AG20443 (cell line): ENCODE measurements at regions not wholly inside any gene's neighbourhood (a gene's known extent, or its start where the extent isn't known, plus 50 kb on each side); places are given as distances from the start of the nearest gene placed in this dataset.

Source experiments
- DNase-seq: peaks from one replicate; pipeline ENCODE4 v3.0.0; 2012; ENCODE audit warnings: low spot score, mixed read lengths

GRCh38 chr13:89827552-89827951, 1519.9 kb upstream of the MIR17HG start:
- DNase-seq, result no peak

DNA sequence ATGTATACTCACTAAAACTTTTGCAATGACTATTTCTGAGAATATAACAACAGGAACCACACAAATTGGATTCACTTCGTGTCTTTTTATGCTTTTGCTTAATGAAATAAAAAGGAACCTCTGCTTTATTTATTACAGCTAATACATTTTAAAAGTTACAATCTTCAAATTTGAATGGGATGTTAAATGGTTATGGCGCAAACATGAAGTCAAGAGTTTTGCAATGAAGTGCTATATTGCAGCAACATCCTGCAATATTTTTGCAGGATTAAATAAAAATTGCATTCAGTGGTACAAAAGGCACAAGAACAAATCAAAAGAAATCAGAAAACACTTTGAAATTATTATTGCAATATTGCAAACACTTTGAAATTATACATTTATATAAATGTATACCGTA, 1519.0 kb upstream of the MIR17HG start:
- no peak for DNase-seq

- no peak for DNase-seq
These were observed 1516.3 kb upstream of the MIR17HG start for GRCh38 chr13:89831157-89831556.

DNA sequence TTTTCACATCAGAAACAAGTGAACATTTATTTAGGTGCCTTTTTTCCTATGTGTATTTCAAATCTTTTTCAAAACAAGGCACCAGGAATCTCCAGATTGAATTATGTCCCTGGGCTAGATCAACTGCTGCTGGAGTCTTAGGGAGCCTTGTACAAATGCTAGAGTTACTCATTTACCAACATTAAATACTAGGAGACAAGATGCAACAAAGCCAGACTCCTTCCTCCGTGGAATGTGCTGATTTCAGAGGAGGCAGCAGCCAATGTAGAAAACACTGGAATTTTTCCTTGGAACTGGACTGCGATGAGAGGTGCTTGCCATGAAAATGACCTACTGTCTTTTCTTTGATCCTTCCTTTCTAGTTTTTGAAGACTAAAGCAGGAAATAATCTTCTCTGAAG, 1514.7 kb upstream of the MIR17HG start:
- no peak for DNase-seq

DNA sequence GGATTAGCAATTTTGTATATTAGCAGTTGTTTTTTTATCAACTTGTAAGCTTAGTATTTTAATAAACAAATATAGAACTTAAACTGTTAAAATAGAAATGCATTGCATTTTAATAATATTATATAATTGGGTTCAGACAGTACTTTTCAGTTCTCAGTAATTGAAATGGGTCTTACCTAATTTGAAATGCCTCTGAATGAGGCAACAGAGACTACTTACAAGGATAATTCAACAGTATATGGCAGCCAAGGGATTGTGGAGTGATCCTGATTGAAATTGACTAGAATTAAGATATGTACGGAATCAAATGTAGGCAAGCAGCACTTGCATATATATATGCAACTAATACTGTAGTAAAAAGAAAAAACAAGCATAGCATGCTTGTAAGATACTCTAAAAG, 1503.9 kb upstream of the MIR17HG start:
- no peak for DNase-seq

- no peak for DNase-seq
These were observed 1501.6 kb upstream of the MIR17HG start for GRCh38 chr13:89845874-89846273.

DNA sequence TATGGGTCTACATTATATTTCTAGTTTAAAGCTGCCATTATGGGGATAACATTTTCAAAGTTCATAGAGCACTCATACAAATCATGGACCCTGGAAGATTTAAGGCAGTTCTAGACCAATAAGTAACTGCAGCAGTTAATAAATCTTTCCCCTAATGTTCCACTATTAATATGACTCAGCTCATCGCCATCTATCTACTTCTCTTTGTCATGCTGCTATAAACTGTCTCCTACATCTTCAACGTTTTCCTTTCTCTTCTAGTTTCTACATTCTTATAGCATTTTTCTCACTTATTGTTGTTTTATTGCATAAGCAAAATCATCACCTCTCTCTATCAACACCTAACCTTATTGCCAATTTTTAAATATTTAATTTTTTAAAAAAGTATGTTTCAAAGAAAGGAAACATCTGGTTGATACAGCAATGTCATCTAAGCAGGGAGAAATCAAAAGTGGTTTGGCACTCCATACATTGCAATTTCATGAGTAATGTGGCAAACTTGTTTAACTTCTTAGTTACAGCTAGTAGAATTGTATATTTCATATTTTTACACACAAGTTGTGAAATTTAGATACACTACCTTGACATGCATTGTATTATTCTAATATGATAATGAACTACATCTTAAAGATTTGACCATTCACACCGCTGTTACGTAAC, 1500.4 kb upstream of the MIR17HG start:
- no peak for DNase-seq

GRCh38 chr13:89852570-89852969, 1494.9 kb upstream of the MIR17HG start:
- DNase-seq, result no peak

DNA sequence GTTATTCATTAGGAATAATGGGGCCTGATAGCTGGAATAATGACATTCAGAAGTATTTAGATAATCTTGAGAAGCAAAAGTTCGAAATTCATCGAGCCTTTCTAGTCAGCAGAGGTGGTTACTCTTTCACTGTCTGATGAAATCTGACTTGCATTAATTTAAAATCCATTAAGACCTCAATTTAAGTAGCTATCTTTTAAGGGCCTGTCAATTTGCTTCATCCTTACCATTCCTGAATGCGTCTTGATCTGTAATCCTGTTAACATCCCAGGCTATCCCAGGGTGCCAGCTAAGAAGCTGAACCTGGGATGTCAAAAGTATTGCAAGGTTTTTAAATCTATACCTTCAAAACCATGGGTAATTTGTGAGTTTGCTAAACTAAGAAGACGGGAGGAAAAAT, 1491.0 kb upstream of the MIR17HG start:
- no peak for DNase-seq

GRCh38 chr13:89857502-89857901, 1490.0 kb upstream of the MIR17HG start:
- no peak for DNase-seq

- no peak for DNase-seq
These were observed 1485.3 kb upstream of the MIR17HG start for GRCh38 chr13:89862011-89862690.

- no peak for DNase-seq
These were observed 1484.8 kb upstream of the MIR17HG start for GRCh38 chr13:89862691-89863036.

GRCh38 chr13:89865164-89866064, 1482.1 kb upstream of the MIR17HG start:
- no peak for DNase-seq

GRCh38 chr13:89869312-89869711, 1478.2 kb upstream of the MIR17HG start:
- no peak for DNase-seq

- no peak for DNase-seq
These were observed 1468.6 kb upstream of the MIR17HG start for GRCh38 chr13:89878904-89879303.

- DNase-seq, result no peak
These were observed 1467.3 kb upstream of the MIR17HG start for GRCh38 chr13:89880201-89880600.

- DNase-seq, result no peak
These were observed 1463.5 kb upstream of the MIR17HG start for GRCh38 chr13:89883893-89884448.

GRCh38 chr13:89890806-89891205, 1456.7 kb upstream of the MIR17HG start:
- DNase-seq, result no peak

DNA sequence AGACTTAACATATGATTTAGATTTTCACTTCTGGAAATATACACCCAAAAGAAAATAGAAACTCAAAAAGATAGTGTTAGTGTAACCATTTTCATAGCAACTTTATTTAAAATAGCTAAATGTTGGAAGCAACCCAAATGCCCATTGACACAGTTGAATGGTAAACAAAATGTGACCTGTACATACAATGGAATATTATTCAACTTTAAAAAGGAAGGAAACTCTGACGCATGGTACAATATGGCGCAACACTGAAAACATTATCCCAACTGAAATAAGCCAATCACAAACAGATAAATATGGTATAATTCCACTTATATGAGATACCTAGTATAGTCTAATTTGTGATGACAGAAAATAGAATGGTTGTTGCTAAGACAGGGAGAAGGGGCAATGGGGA, 1456.1 kb upstream of the MIR17HG start:
- no peak for DNase-seq

DNA sequence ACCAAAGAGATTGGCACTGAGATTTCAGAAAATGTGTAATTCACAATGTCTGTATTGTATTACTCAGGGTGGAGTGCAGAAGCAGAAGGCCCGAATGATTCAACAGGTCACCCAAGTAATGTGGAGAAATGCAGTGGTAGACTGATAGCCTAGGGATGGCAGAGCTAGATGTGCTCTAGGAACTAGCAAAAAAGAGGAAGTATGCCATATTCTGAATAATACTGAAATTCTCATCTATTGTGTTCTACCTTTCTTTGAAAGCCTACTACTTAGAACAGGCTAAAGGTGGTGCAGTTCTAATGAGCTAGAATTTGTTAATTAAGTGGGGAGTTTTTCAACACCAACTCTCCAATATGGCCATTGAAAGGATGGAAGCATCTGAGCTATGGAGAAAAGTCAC, 1449.8 kb upstream of the MIR17HG start:
- DNase-seq, result no peak

DNA sequence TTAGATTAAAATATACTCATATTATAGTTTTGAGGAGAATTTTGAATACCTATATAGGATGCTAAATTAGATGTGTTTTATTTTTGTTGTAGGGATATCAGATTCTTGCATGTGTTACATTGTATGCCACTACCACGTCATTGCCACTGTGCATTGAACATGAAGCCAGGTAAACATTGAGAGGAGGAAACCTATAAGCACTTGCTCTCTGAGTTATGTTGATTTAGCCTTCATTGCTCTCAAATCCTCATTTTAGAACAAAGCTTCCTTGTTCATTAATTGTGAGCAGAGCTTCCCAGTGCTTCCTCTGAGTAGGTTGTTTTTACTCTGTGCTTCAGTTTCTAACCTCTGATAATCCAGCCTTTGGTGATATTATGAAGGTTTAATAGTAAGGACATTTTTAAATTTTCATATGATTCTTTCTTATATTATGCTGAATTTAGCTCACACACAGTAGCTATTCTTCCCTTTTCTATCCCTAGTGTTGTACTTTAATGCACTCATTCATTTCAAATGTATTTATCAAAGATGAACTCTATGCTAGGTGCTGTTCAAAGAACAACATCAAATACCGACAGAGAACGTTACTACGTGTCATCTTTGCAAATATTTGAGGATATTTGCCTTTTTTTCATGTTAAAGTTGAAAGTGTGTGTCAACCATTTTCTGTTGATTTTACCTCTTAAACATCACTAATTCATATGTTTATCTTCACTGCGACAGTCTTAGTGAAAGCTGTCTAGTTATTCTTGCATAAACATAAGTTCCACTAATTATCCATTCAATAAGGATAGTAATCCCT, 1448.0 kb upstream of the MIR17HG start:
- DNase-seq, result no peak
